GM10266 (cell line): ENCODE measurements at regions not wholly inside any gene's neighbourhood (a gene's known extent, or its start where the extent isn't known, plus 50 kb on each side); places are given as distances from the start of the nearest gene placed in this dataset.
"Not testable (repeated sequence)": the region's sequence is repeated elsewhere in the genome, so short reads cannot be mapped to it uniquely, and the experiment has no call there.

Experiments used
- DNase-seq: peaks from one replicate; pipeline ENCODE4 v3.0.0; 2012; ENCODE audit errors: extremely low spot score
- CTCF ChIP-seq: IDR thresholded peaks from 2 replicates; pipeline ENCODE4 v1.5.1; 2012; ENCODE audit warnings: mild to moderate bottlenecking, low read depth; ENCODE audit not compliant: control insufficient read depth, insufficient read depth; ENCODE audit errors: missing control alignments

GRCh38 chr5:86542532-86542931 lies 75.2 kb upstream of the COX7C start:
- DNase-seq, result no peak
- no peak for TF ChIP-seq CTCF

- no peak for DNase-seq
- TF ChIP-seq CTCF, result no peak
Observed at GRCh38 chr5:86546044-86546443, 71.7 kb upstream of the COX7C start.

GRCh38 chr5:86546582-86546981 lies 71.2 kb upstream of the COX7C start:
- no peak for TF ChIP-seq CTCF
- DNase-seq, result no peak

GRCh38 chr5:86554638-86555037 lies 63.1 kb upstream of the COX7C start:
- no peak for DNase-seq
- TF ChIP-seq CTCF, result no peak

GRCh38 chr5:86557920-86558319 lies 59.8 kb upstream of the COX7C start:
- no peak for TF ChIP-seq CTCF
- DNase-seq, result no peak

GRCh38 chr5:86565197-86565789 lies 52.4 kb upstream of the COX7C start:
- DNase-seq, result no peak

GRCh38 chr5:86566030-86566429 lies 51.7 kb upstream of the COX7C start:
- not testable (repeated sequence) for DNase-seq

More at GRCh38 chr5:86565197-86565789, 52.4 kb upstream of the COX7C start:
- TF ChIP-seq CTCF, result no peak
